SK-N-SH (cell line): ENCODE measurements at regions not wholly inside any gene's neighbourhood (a gene's known extent, or its start where the extent isn't known, plus 50 kb on each side); places are given as distances from the start of the nearest gene placed in this dataset.

Experiments used
- CTCF ChIA-PET: fragments of 300-600, 350-600 bp; formaldehyde crosslinking; extraction: SDS; loops from one replicate; lab custom pipeline; 2021; lab: Yijun Ruan, JAX
- POLR2A ChIA-PET: fragments of 350-600 bp; sonication (Branson Sonifier 250); formaldehyde crosslinking; extraction: SDS; loops from one replicate; lab custom pipeline; 2020; ENCODE audit warnings: antibody characterized with exemption, inconsistent platforms; lab: Yijun Ruan, JAX
- DNase-seq: peaks from one replicate; pipeline ENCODE4 v3.0.0; 2012
- H2AFZ ChIP-seq: fragments of 200-600 bp; sonication (generic); 2 replicates; pipeline ENCODE4 v1.8.1; 2016; ENCODE audit warnings: antibody characterized with exemption, mild to moderate bottlenecking, low read depth
- H3F3A ChIP-seq: fragments of 200-600 bp; sonication (generic); replicated peaks from 2 replicates; pipeline ENCODE3; 2016; ENCODE audit warnings: antibody characterized with exemption, mild to moderate bottlenecking; ENCODE audit not compliant: insufficient read depth
- H3K27ac ChIP-seq, 2 experiments: fragments of 200-500 bp in 1 of 2; fragments of 200-600 bp in 1 of 2; sonication (Bioruptor generic) in 1 of 2; sonication (generic), shearing (Covaris generic) in 1 of 2; 2 replicates each; pipeline versions ENCODE4 v1.5.1 to v1.6.1; 2014 to 2016; ENCODE audit warnings: low read depth in 2 of 2, inconsistent platforms in 1 of 2, low read length in 1 of 2, mild to moderate bottlenecking in 1 of 2, mixed read lengths in 1 of 2
- H3K27me3 ChIP-seq: fragments of 200-600 bp; sonication (generic), shearing (Covaris generic); 2 replicates; pipeline ENCODE4 v1.6.1; 2016; ENCODE audit warnings: mixed run types; ENCODE audit not compliant: insufficient read depth
- H3K36me3 ChIP-seq, 2 experiments: fragments of 200-500 bp in 1 of 2; fragments of 200-600 bp in 1 of 2; sonication (Bioruptor generic) in 1 of 2; sonication (generic) in 1 of 2; replicated peaks in 1 of 2; 2 replicates each; pipeline versions ENCODE3 to v1.5.1; 2014 to 2016; ENCODE audit warnings: low read length in 1 of 2, mild to moderate bottlenecking in 1 of 2; ENCODE audit not compliant: insufficient read depth in 2 of 2, control insufficient read depth in 1 of 2
- H3K4me1 ChIP-seq, 2 experiments: fragments of 200-500 bp in 1 of 2; fragments of 200-600 bp in 1 of 2; sonication (Bioruptor generic) in 1 of 2; sonication (generic), shearing (Covaris generic) in 1 of 2; 2 replicates each; pipeline versions ENCODE4 v1.5.1 to v1.6.1; 2014 to 2016; ENCODE audit warnings: low read depth in 1 of 2, low read length in 1 of 2, mixed run types in 1 of 2; ENCODE audit not compliant: insufficient read depth in 2 of 2, control insufficient read depth in 1 of 2
- H3K4me2 ChIP-seq: fragments of 200-600 bp; sonication (generic), shearing (Covaris generic); 2 replicates; pipeline ENCODE4 v1.6.1; 2017; ENCODE audit warnings: mixed run types
- H3K4me3 ChIP-seq, 2 experiments: fragments of 200-500 bp in 1 of 2; fragments of 200-600 bp in 1 of 2; sonication (Bioruptor generic) in 1 of 2; sonication (generic), shearing (Covaris generic) in 1 of 2; 2 replicates each; pipeline versions ENCODE4 v1.5.1 to v1.8.1; 2014 to 2016; ENCODE audit warnings: low read depth in 2 of 2, inconsistent platforms in 1 of 2, low read length in 1 of 2, mild to moderate bottlenecking in 1 of 2, mixed read lengths in 1 of 2, moderate library complexity in 1 of 2
- H3K79me2 ChIP-seq: fragments of 200-600 bp; sonication (generic); 2 replicates; pipeline ENCODE4 v1.8.1; 2017; ENCODE audit warnings: mild to moderate bottlenecking; ENCODE audit not compliant: insufficient read depth
- H3K9ac ChIP-seq: fragments of 200-600 bp; sonication (generic); 2 replicates; pipeline ENCODE4 v1.6.1; 2017; ENCODE audit warnings: mixed run types
- H3K9me2 ChIP-seq: fragments of 200-600 bp; sonication (generic); 2 replicates; pipeline ENCODE4 v1.6.1; 2017; ENCODE audit warnings: mixed run types
- H3K9me3 ChIP-seq: fragments of 200-600 bp; sonication (generic); 2 replicates; pipeline ENCODE4 v1.6.1; 2017; ENCODE audit warnings: mixed run types, mild to moderate bottlenecking, moderate library complexity
- H4K20me1 ChIP-seq: fragments of 200-600 bp; sonication (generic); 2 replicates; pipeline ENCODE4 v1.6.1; 2017; ENCODE audit warnings: mild to moderate bottlenecking, mixed run types; ENCODE audit not compliant: insufficient read depth
- EP300 ChIP-seq, 2 experiments: IDR thresholded peaks; 2 replicates each; pipeline versions ENCODE4 v1.4.0 to v1.6.1; 2012; ENCODE audit warnings: borderline replicate concordance in 1 of 2, low read depth in 1 of 2, low read length in 1 of 2
- EZH2phosphoT487 ChIP-seq: fragments of 200-600 bp; sonication (generic); IDR thresholded peaks from 2 replicates; pipeline ENCODE4 v1.6.1; 2017; ENCODE audit warnings: low read depth, mixed run types, mild to moderate bottlenecking, antibody characterized with exemption, moderate library complexity, borderline replicate concordance
- FOXM1 ChIP-seq: IDR thresholded peaks from 2 replicates; pipeline ENCODE4 v1.4.0; 2012; ENCODE audit warnings: low read depth, mild to moderate bottlenecking
- GATA2 ChIP-seq: sonication (generic); formaldehyde crosslinking; IDR thresholded peaks from 2 replicates; pipeline ENCODE4 v1.5.0; 2020; ENCODE audit warnings: mild to moderate bottlenecking, missing genetic modification reagents
- MAX ChIP-seq: IDR thresholded peaks from 2 replicates; pipeline ENCODE4 v1.4.0; 2012; ENCODE audit warnings: low read depth
- NRF1 ChIP-seq: IDR thresholded peaks from 2 replicates; pipeline ENCODE4 v1.6.1; 2012; ENCODE audit warnings: low read depth, mild to moderate bottlenecking, low read length
- POLR2AphosphoS5 ChIP-seq: IDR thresholded peaks from 2 replicates; pipeline ENCODE4 v1.6.1; 2012; ENCODE audit warnings: low read depth, low read length
- RAD21 ChIP-seq: IDR thresholded peaks from 2 replicates; pipeline ENCODE4 v1.6.1; 2012; ENCODE audit warnings: mild to moderate bottlenecking, low read length
- REST ChIP-seq: IDR thresholded peaks from 2 replicates; pipeline ENCODE4 v1.6.1; 2012; ENCODE audit warnings: mild to moderate bottlenecking, low read depth, low read length, moderate library complexity
- SIN3A ChIP-seq: IDR thresholded peaks from 2 replicates; pipeline ENCODE4 v1.6.1; 2012; ENCODE audit warnings: low read depth, mild to moderate bottlenecking, low read length, moderate library complexity, borderline replicate concordance
- TAF1 ChIP-seq: IDR thresholded peaks from 2 replicates; pipeline ENCODE4 v1.6.1; 2012; ENCODE audit warnings: low read depth, mild to moderate bottlenecking, low read length, moderate library complexity, borderline replicate concordance
- TEAD4 ChIP-seq: IDR thresholded peaks from 2 replicates; pipeline ENCODE4 v1.4.0; 2012; ENCODE audit warnings: mild to moderate bottlenecking, borderline replicate concordance; ENCODE audit not compliant: insufficient read depth
- ZBTB33 ChIP-seq: IDR thresholded peaks from 2 replicates; pipeline ENCODE4 v1.4.0; 2012; ENCODE audit warnings: low read depth, borderline replicate concordance
- WGBS: methylation state at CpG from one replicate; pipeline ENCODE4 v1.1.6; 2017; ENCODE audit warnings: low lambda C conversion rate; 5-methylcytosine and 5-hydroxymethylcytosine counted together
- TF ChIP-seq, protein P1 (sequence below): fragments of 200-600 bp; sonication (generic); IDR thresholded peaks from 2 replicates; pipeline ENCODE4 v1.6.1; 2017; ENCODE audit warnings: antibody characterized with exemption, mild to moderate bottlenecking, moderate library complexity

GRCh38 chr3:87958289-87958688, 100.5 kb downstream of the CGGBP1 start:
- Histone ChIP-seq H3K9me3 (no peaks in the 10 kb centered on the region), H4K20me1 (no peaks in the 10 kb centered on the region), H3K9ac (no peak overlapping the region), H3K4me2 (no peak overlapping the region), H2AFZ (no peak overlapping the region), H3K4me3 (no peak overlapping the region), H3F3A (no peaks in the 10 kb centered on the region), H3K4me1 (no peaks in the 10 kb centered on the region), H3K27ac (no peak overlapping the region), H3K36me3 (no peaks in the 10 kb centered on the region), H3K9me2 (no peaks in the 10 kb centered on the region; the same call in 1 of the 2 replicates), H3K79me2 (no peaks in the 10 kb centered on the region), H3K27me3 (no peaks in the 10 kb centered on the region)
- ChIA-PET POLR2A (no interaction called here), CTCF (no interaction called here)
- WGBS = 0% methylated on average over 1 of the region's 1 CpG
- no peak for DNase-seq
- no peak for TF ChIP-seq SIN3A
- TF ChIP-seq, protein P1, sequence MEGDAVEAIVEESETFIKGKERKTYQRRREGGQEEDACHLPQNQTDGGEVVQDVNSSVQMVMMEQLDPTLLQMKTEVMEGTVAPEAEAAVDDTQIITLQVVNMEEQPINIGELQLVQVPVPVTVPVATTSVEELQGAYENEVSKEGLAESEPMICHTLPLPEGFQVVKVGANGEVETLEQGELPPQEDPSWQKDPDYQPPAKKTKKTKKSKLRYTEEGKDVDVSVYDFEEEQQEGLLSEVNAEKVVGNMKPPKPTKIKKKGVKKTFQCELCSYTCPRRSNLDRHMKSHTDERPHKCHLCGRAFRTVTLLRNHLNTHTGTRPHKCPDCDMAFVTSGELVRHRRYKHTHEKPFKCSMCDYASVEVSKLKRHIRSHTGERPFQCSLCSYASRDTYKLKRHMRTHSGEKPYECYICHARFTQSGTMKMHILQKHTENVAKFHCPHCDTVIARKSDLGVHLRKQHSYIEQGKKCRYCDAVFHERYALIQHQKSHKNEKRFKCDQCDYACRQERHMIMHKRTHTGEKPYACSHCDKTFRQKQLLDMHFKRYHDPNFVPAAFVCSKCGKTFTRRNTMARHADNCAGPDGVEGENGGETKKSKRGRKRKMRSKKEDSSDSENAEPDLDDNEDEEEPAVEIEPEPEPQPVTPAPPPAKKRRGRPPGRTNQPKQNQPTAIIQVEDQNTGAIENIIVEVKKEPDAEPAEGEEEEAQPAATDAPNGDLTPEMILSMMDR = no peak
- no peak for TF ChIP-seq MAX
- no peak for TF ChIP-seq POLR2AphosphoS5
- TF ChIP-seq FOXM1 = no peak
- no peak for TF ChIP-seq ZBTB33
- TF ChIP-seq RAD21 = no peak
- TF ChIP-seq GATA2 (CRISPR knock-in tag) = no peak
- TF ChIP-seq EZH2phosphoT487 = no peak
- no peak for TF ChIP-seq NRF1

GRCh38 chr3:87957575-87957974, 101.2 kb downstream of the CGGBP1 start:
- H4K20me1 ChIP-seq = no peaks in the 10 kb centered on the region
- no peaks in the 10 kb centered on the region for H3K27me3 ChIP-seq
- no peak for TF ChIP-seq EP300 (IDR thresholded peaks at IDR 0.05; ENCODE audit: borderline replicate concordance in 1 of 2, low read depth in 1 of 2, low read length in 1 of 2)
- TF ChIP-seq TAF1 = no peak
- no peak for TF ChIP-seq TEAD4
- TF ChIP-seq REST = no peak
- TF ChIP-seq, protein P1 = no peak
- H3K4me3 ChIP-seq = no peak overlapping the region
- CTCF ChIA-PET = no interaction called here
- H3K4me1 ChIP-seq = no peaks in the 10 kb centered on the region
- H3F3A ChIP-seq = no peaks in the 10 kb centered on the region
- H2AFZ ChIP-seq = no peak overlapping the region
- no peak overlapping the region for H3K4me2 ChIP-seq
- no peaks in the 10 kb centered on the region for H3K36me3 ChIP-seq
- DNase-seq = no peak
- H3K79me2 ChIP-seq = no peaks in the 10 kb centered on the region
- no peak overlapping the region for H3K27ac ChIP-seq
- H3K9me3 ChIP-seq = no peaks in the 10 kb centered on the region
- H3K9me2 ChIP-seq = no peaks in the 10 kb centered on the region; the same call in 1 of the 2 replicates
- WGBS = 14% methylated on average over 1 of the region's 1 CpG
- POLR2A ChIA-PET = no interaction called here
- H3K9ac ChIP-seq = no peak overlapping the region
